Upper lobe of left lung (tissue), 4 donors: ENCODE measurements at regions not wholly inside any gene's neighbourhood (a gene's known extent, or its start where the extent isn't known, plus 50 kb on each side); places are given as distances from the start of the nearest gene placed in this dataset.

Experiments used
- CTCF ChIP-seq, 6 experiments: fragments of 450-650 bp in 4 of 6; fragments of 200-600 bp in 2 of 6; sonication (generic) in 2 of 6; IDR thresholded peaks; one replicate each; pipeline ENCODE4 v1.5.1; 2016 to 2019; ENCODE audit warnings: antibody characterized with exemption in 6 of 6
- EP300 ChIP-seq, 4 donors: sonication (generic); formaldehyde crosslinking; IDR thresholded peaks; one replicate each; pipeline ENCODE4 v1.5.1; 2017; ENCODE audit warnings: antibody characterized with exemption in 4 of 4, control low read depth in 2 of 4
- POLR2A ChIP-seq, 4 donors: fragments of 450-650 bp; IDR thresholded peaks; one replicate each; pipeline ENCODE4 v1.5.1; 2016 to 2017; ENCODE audit warnings: antibody characterized with exemption in 4 of 4, mild to moderate bottlenecking in 2 of 4

DNA sequence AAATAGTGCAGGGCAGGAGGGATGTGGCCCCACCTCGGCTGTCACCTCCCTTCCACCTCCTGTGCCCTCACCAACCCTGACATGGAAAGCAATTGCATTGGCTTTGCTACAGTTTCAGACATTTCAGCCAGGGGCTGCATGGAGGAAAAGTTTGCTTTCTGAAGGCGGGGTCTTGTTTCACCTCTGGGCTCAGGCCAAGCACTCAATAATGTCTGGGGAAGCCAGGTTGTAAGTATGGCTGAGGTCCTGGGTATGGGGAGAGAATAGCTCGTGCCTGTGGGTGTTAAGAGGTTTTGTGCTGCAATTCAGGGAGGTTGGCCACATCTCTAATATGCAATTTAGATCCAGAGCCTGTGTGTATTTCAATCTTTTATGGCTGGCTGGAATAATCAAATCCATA, 238.4 kb upstream of the MKI67 start:
- TF ChIP-seq POLR2A (IDR thresholded peaks at IDR 0.05) = no peak
- TF ChIP-seq EP300 (IDR thresholded peaks at IDR 0.05) = no peak
- no peak for TF ChIP-seq CTCF (IDR thresholded peaks at IDR 0.05)
